A673 (cell line): ENCODE measurements at regions not wholly inside any gene's neighbourhood (a gene's known extent, or its start where the extent isn't known, plus 50 kb on each side); places are given as distances from the start of the nearest gene placed in this dataset.
A peak's percentile ranks its signal among the peaks of the same experiment; 100 is the strongest.

ENCODE experiments used
- BruUV-seq: library from RNA; stranded (reverse); fragments of 400-500 nt; replicated peaks from 2 replicates; lab custom pipeline; 2021; lab: Mats Ljungman, UMichigan
- CTCF ChIA-PET: fragments of 300-600 bp; sonication (Branson Sonifier 250); formaldehyde crosslinking; loops from one replicate; lab custom pipeline; 2022; ENCODE audit warnings: antibody characterized with exemption; lab: Charles Lee
- POLR2A ChIA-PET: fragments of 300-600 bp; sonication (Branson Sonifier 250); formaldehyde crosslinking; loops from one replicate; lab custom pipeline; 2022; ENCODE audit warnings: antibody characterized with exemption; ENCODE audit not compliant: low non-redundant PET; lab: Charles Lee
- DNase-seq: peaks from one replicate; pipeline ENCODE4 v3.0.0-alpha.2; 2015; ENCODE audit warnings: low spot score
- H3K27ac ChIP-seq: fragments of 200-600 bp; sonication (generic); 2 replicates; pipeline ENCODE4 v1.5.1; 2016; ENCODE audit warnings: mixed run types, low read depth, mild to moderate bottlenecking, mixed read lengths, antibody characterized with exemption, low read length; ENCODE audit not compliant: poor library complexity, severe bottlenecking
- H3K27me3 ChIP-seq: fragments of 200-600 bp; sonication (generic); replicated peaks from 2 replicates; pipeline ENCODE4 v1.6.1; 2017; ENCODE audit warnings: mixed run types, low read depth, mild to moderate bottlenecking, mixed read lengths, antibody characterized with exemption, low read length; ENCODE audit not compliant: insufficient read depth, poor library complexity
- H3K36me3 ChIP-seq: fragments of 200-600 bp; sonication (generic); 2 replicates; pipeline ENCODE4 v1.6.1; 2016; ENCODE audit warnings: mixed run types, mild to moderate bottlenecking, mixed read lengths, antibody characterized with exemption, low read length; ENCODE audit not compliant: insufficient read depth, poor library complexity, severe bottlenecking
- H3K4me1 ChIP-seq: fragments of 200-600 bp; sonication (generic); 2 replicates; pipeline ENCODE4 v1.6.1; 2017; ENCODE audit warnings: mixed run types, mild to moderate bottlenecking, mixed read lengths, antibody characterized with exemption, low read length; ENCODE audit not compliant: insufficient read depth, poor library complexity, severe bottlenecking
- H3K4me3 ChIP-seq: fragments of 200-600 bp; sonication (generic); 2 replicates; pipeline ENCODE4 v1.5.1; 2016; ENCODE audit warnings: low read depth, mixed run types, mild to moderate bottlenecking, mixed read lengths, low read length; ENCODE audit not compliant: poor library complexity, severe bottlenecking
- H3K9me3 ChIP-seq: fragments of 200-600 bp; sonication (generic); 2 replicates; pipeline ENCODE4 v1.6.1; 2016; ENCODE audit warnings: mixed run types, low read depth, mild to moderate bottlenecking, mixed read lengths, antibody characterized with exemption, low read length; ENCODE audit not compliant: poor library complexity, severe bottlenecking
- EZH2 ChIP-seq: fragments of 200-600 bp; sonication (generic); IDR thresholded peaks from 2 replicates; pipeline ENCODE4 v1.6.1; 2017; ENCODE audit warnings: borderline replicate concordance, low read depth, mild to moderate bottlenecking, mixed read lengths, antibody characterized with exemption, low read length; ENCODE audit not compliant: poor library complexity, severe bottlenecking
- intact Hi-C: fragments of 100-400 bp; cut with micrococcal nuclease; formaldehyde crosslinking; loops from one replicate; pipeline ENCODE4 v1.10.0; 2022; ENCODE audit not compliant: unreplicated experiment
- TF ChIP-seq, protein P1 (sequence below): fragments of 300-800, 200-600 bp; sonication (generic); conservative IDR thresholded peaks from 2 replicates; pipeline ENCODE4 v1.5.1; 2017; ENCODE audit warnings: low read depth, mild to moderate bottlenecking, antibody characterized with exemption, low read length, moderate library complexity, mixed read lengths

GRCh38 chr3:31225923-31226322, 306.8 kb upstream of the STT3B start:
- H3K27ac ChIP-seq: no peak overlapping the region
- TF ChIP-seq EZH2: no peak
- TF ChIP-seq, protein P1, sequence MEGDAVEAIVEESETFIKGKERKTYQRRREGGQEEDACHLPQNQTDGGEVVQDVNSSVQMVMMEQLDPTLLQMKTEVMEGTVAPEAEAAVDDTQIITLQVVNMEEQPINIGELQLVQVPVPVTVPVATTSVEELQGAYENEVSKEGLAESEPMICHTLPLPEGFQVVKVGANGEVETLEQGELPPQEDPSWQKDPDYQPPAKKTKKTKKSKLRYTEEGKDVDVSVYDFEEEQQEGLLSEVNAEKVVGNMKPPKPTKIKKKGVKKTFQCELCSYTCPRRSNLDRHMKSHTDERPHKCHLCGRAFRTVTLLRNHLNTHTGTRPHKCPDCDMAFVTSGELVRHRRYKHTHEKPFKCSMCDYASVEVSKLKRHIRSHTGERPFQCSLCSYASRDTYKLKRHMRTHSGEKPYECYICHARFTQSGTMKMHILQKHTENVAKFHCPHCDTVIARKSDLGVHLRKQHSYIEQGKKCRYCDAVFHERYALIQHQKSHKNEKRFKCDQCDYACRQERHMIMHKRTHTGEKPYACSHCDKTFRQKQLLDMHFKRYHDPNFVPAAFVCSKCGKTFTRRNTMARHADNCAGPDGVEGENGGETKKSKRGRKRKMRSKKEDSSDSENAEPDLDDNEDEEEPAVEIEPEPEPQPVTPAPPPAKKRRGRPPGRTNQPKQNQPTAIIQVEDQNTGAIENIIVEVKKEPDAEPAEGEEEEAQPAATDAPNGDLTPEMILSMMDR: no peak
- H3K27me3 ChIP-seq: no peaks in the 10 kb centered on the region
- no peaks in the 10 kb centered on the region for H3K4me1 ChIP-seq
- CTCF ChIA-PET: no interaction called here
- intact Hi-C loops: no loop called here
- no peaks in the 10 kb centered on the region for H3K9me3 ChIP-seq
- no peak for DNase-seq
- H3K4me3 ChIP-seq: no peak overlapping the region
- no peaks in the 10 kb centered on the region for H3K36me3 ChIP-seq
- POLR2A ChIA-PET: no interaction called here
- BruUV-seq: no TSS peak

- no TSS peak for BruUV-seq
- Histone ChIP-seq H3K36me3 (no peaks in the 10 kb centered on the region), H3K4me1 (no peaks in the 10 kb centered on the region), H3K9me3 (no peaks in the 10 kb centered on the region), H3K27ac (no peak overlapping the region), H3K27me3 (no peaks in the 10 kb centered on the region), H3K4me3 (no peak overlapping the region)
- peak; percentile 4 for DNase-seq
- TF ChIP-seq EZH2: no peak
- TF ChIP-seq, protein P1: no peak
- ChIA-PET POLR2A (no interaction called here), CTCF (no interaction called here)
- intact Hi-C loops: no loop called here
These were observed 306.4 kb upstream of the STT3B start for GRCh38 chr3:31226346-31226745.

GRCh38 chr3:31227131-31227562, 305.6 kb upstream of the STT3B start:
- CTCF ChIA-PET: no interaction called here

GRCh38 chr3:31230425-31231223, 302.1 kb upstream of the STT3B start:
- intact Hi-C loops: no loop called here
- no peaks in the 10 kb centered on the region for H3K36me3 ChIP-seq
- no peak overlapping the region for H3K27ac ChIP-seq
- H3K9me3 ChIP-seq: no peaks in the 10 kb centered on the region
- H3K27me3 ChIP-seq: peaks cover 4% of the 10 kb centered on the region
- no peak overlapping the region for H3K4me3 ChIP-seq
- TF ChIP-seq, protein P1: no peak
- no peak for TF ChIP-seq EZH2
- BruUV-seq: no TSS peak
- CTCF ChIA-PET: no interaction called here
- POLR2A ChIA-PET: no interaction called here
- no peaks in the 10 kb centered on the region for H3K4me1 ChIP-seq
- DNase-seq: no peak

More at GRCh38 chr3:31227131-31227562, 305.6 kb upstream of the STT3B start:
- no peaks in the 10 kb centered on the region for H3K9me3 ChIP-seq
- no TSS peak for BruUV-seq
- DNase-seq: no peak
- no peak overlapping the region for H3K4me3 ChIP-seq
- no peaks in the 10 kb centered on the region for H3K27me3 ChIP-seq
- H3K27ac ChIP-seq: no peak overlapping the region
- intact Hi-C loops: no loop called here
- no peak for TF ChIP-seq EZH2
- no peaks in the 10 kb centered on the region for H3K36me3 ChIP-seq
- POLR2A ChIA-PET: no interaction called here
- H3K4me1 ChIP-seq: no peaks in the 10 kb centered on the region
